ENCODE measurements at regions not wholly inside any gene's neighbourhood (a gene's known extent, or its start where the extent isn't known, plus 50 kb on each side); places are given as distances from the start of the nearest gene placed in this dataset.

- intact Hi-C loops (cut with DNase I), result no loop called here
- DNase-seq (ENCODE audit: low spot score) (no peak), ATAC-seq (no peak)
Observed at GRCh38 chr5:160923936-160924710, 72.1 kb upstream of the ATP10B start.

DNA sequence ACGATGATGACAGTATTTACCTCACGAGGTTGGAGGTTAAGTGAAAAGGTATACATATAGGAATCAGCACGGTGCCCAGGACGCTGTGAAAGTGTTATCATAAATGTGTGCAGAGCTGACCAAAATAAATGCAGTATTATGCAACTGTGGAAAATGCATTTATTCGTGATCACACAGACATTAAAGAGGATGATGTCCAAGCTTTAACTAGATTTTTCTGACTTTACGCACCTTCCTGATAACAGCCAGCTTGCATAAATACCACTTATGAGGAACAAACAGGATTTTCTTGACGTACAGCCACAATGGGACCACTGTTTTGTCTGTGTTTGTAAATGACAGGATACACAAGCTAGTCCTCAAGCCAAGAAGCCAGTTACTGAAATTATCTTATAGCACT, 71.4 kb upstream of the ATP10B start:
- ATAC-seq, result no peak
- intact Hi-C loops (cut with DNase I), result no loop called here
- no peak for DNase-seq (ENCODE audit: low spot score)

GRCh38 chr5:160922311-160922710, 70.3 kb upstream of the ATP10B start:
- DNase-seq (ENCODE audit: low spot score) (no peak), ATAC-seq (no peak)
- intact Hi-C loops (cut with DNase I), result no loop called here

DNA sequence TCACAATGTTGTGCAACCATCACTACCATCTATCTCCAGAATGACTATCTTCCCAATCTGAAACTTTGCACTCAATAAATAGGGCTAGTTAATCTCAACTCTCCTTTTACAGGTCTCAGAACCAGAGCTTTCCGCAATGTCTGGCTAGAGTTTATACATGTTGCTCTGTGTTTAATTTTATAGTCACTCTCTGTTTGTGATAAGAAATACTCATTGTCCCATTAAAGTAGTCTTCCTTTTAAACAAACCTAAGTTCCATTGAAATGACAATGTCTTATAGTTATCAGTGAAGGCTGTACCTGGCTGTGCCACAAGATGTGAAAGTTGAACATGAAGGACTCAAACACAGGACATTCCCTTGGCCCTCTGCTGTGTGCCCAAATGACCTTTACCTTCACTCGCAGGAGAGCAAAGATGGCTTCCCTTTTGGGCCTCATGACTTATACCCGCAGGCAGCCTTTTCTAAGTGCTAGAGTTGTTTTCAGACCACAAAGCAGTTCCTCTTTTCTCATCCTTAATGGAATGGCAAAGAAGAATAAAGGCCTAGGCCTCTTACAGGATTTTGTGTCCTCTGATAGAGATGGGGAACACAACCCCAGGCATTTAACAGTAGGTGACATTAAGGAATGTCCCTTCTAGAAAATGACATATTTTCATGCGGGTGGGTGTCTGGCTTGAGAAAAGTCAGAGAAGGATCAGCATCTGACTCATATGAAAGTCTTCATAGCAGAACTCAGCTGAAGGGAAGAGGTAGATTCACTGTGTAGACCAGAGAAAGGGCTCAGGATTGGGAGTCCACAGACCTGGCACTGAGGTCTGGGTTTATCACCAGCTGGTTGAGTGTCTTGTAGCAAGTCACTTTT, 69.6 kb upstream of the ATP10B start:
- DNase-seq (ENCODE audit: low spot score) (no peak), ATAC-seq (no peak)
- intact Hi-C loops (cut with DNase I), result no loop called here

GRCh38 chr5:160919626-160920025, 67.6 kb upstream of the ATP10B start:
- ATAC-seq, result no peak
- intact Hi-C loops (cut with DNase I), result no loop called here

DNA sequence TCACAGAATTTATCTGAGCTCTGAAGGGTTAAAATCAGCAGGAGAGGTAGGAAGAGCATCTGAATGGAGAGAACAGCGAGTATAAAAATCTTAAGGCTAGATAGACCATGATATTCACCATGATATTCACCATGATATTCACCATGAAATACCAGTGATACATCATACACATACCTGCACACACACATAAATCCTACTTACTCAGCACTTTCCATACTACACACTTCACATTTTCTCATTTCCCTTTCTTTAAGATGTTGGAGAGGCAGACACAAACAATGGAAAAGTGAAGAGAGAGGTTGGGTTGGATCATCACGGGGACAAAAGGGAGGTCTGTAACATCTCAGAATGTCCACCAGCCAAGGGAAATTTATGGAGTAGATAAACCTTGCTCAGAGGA, 66.4 kb upstream of the ATP10B start:
- no peak for ATAC-seq
- intact Hi-C loops (cut with DNase I), result no loop called here

More at GRCh38 chr5:160919626-160920025, 67.6 kb upstream of the ATP10B start:
- DNase-seq (ENCODE audit: low spot score), result no peak

GRCh38 chr5:160906090-160906489, 54.1 kb upstream of the ATP10B start:
- intact Hi-C loops (cut with DNase I), result no loop called here
- no peak for DNase-seq (ENCODE audit: low spot score)
- ATAC-seq, result no peak

More for the DNA sequence above, 66.4 kb upstream of the ATP10B start:
- no peak for DNase-seq (ENCODE audit: low spot score)

DNA sequence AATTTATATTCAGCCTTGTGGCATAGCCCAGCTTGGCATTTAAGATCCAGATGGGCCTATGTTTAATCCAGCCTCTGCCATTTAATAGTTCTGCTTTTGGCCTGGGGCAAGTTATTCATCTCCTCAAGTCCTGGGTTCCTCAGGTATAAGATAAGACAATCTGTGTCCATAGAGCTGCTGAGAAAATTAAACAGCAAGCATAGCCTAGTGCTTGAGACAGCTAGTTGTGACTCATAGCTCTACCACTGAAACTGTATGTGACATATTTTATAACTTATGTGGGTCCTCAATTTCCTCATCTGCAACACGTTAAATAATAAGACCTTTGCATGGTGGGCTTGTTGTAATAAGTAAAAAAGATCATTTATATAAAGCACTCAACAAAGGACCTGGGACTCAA, 53.3 kb upstream of the ATP10B start:
- intact Hi-C loops (cut with DNase I), result no loop called here
- ATAC-seq (no peak), DNase-seq (ENCODE audit: low spot score) (no peak)

DNA sequence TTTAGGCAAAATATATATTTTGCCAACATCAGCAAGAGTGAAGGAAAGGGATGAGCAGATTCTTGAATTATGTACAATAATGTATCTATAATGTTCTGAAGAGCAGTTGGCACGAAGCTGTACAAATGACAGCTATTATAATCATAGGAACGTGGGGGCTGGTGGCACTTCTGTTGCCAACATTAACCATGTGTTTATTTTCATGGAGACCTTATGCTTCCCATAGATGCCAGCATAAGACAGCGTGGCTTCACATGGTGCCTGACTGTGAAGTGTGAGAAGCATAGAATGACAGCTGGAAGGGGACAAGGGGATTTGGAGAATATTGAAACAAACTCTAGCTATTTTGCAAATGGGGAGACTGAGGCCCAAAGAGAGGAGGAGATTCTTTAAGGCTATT, 52.6 kb upstream of the ATP10B start:
- intact Hi-C loops (cut with DNase I), result no loop called here
- DNase-seq (ENCODE audit: low spot score) (no peak), ATAC-seq (no peak)

GRCh38 chr5:160903551-160903950, 51.5 kb upstream of the ATP10B start:
- intact Hi-C loops (cut with DNase I), result no loop called here
- DNase-seq (ENCODE audit: low spot score) (no peak), ATAC-seq (no peak)

GRCh38 chr5:160903076-160903475, 51.1 kb upstream of the ATP10B start:
- no peak for ATAC-seq

More at GRCh38 chr5:160903076-160903475, 51.1 kb upstream of the ATP10B start:
- intact Hi-C loops (cut with DNase I), result no loop called here
- no peak for DNase-seq (ENCODE audit: low spot score)

Measured in sciatic nerve (tissue), 2 donors.